Brain pericyte (primary cell): ENCODE measurements at regions not wholly inside any gene's neighbourhood (a gene's known extent, or its start where the extent isn't known, plus 50 kb on each side); places are given as distances from the start of the nearest gene placed in this dataset.

ENCODE experiments used
- DNase-seq: peaks from one replicate; pipeline ENCODE4 v3.0.0-alpha.2; 2012; ENCODE audit warnings: low read depth, low spot score

- no peak for DNase-seq
Measured at GRCh38 chr20:11813106-11813890, 104.4 kb upstream of the BTBD3 start.

GRCh38 chr20:11814267-11814666, 103.4 kb upstream of the BTBD3 start:
- DNase-seq, result no peak

GRCh38 chr20:11820838-11821237, 96.9 kb upstream of the BTBD3 start:
- no peak for DNase-seq

GRCh38 chr20:11822540-11822794, 95.2 kb upstream of the BTBD3 start:
- DNase-seq, result no peak

- no peak for DNase-seq
Measured at GRCh38 chr20:11826334-11826733, 91.4 kb upstream of the BTBD3 start.

GRCh38 chr20:11832397-11832796, 85.3 kb upstream of the BTBD3 start:
- DNase-seq, result no peak

- DNase-seq, result no peak
Measured at GRCh38 chr20:11832851-11833250, 84.8 kb upstream of the BTBD3 start.

GRCh38 chr20:11833825-11834224, 83.9 kb upstream of the BTBD3 start:
- no peak for DNase-seq

GRCh38 chr20:11838076-11838636, 79.5 kb upstream of the BTBD3 start:
- DNase-seq, result no peak

GRCh38 chr20:11841972-11842461, 75.7 kb upstream of the BTBD3 start:
- no peak for DNase-seq

GRCh38 chr20:11843289-11843688, 74.4 kb upstream of the BTBD3 start:
- DNase-seq, result no peak

- no peak for DNase-seq
Measured at GRCh38 chr20:11844691-11845090, 73.0 kb upstream of the BTBD3 start.

- no peak for DNase-seq
Measured at GRCh38 chr20:11845340-11845739, 72.4 kb upstream of the BTBD3 start.

GRCh38 chr20:11846131-11846530, 71.6 kb upstream of the BTBD3 start:
- no peak for DNase-seq

- DNase-seq, result no peak
Measured at GRCh38 chr20:11847827-11848226, 69.9 kb upstream of the BTBD3 start.

GRCh38 chr20:11849270-11849915, 68.3 kb upstream of the BTBD3 start:
- DNase-seq, result no peak

- no peak for DNase-seq
Measured at GRCh38 chr20:11849976-11850670, 67.6 kb upstream of the BTBD3 start.

- DNase-seq, result no peak
Measured at GRCh38 chr20:11850901-11851300, 66.8 kb upstream of the BTBD3 start.

GRCh38 chr20:11851646-11852045, 66.0 kb upstream of the BTBD3 start:
- DNase-seq, result no peak

- no peak for DNase-seq
Measured at GRCh38 chr20:11852189-11852588, 65.5 kb upstream of the BTBD3 start.

- DNase-seq, result no peak
Measured at GRCh38 chr20:11852811-11853210, 64.9 kb upstream of the BTBD3 start.

- no peak for DNase-seq
Measured at GRCh38 chr20:11853359-11853758, 64.3 kb upstream of the BTBD3 start.

GRCh38 chr20:11861479-11861878, 56.2 kb upstream of the BTBD3 start:
- DNase-seq, result no peak
